IMR-90 (cell line): ENCODE measurements at regions not wholly inside any gene's neighbourhood (a gene's known extent, or its start where the extent isn't known, plus 50 kb on each side); places are given as distances from the start of the nearest gene placed in this dataset.

Experiments used
- ATAC-seq: fragments of 200-7000 bp; cut with Tn5 transposase; 2 replicates; pipeline ENCODE4 v1.9.1; 2020; ENCODE audit warnings: low read depth, mild to moderate bottlenecking, moderate library complexity
- BruUV-seq: library from RNA; stranded (reverse); fragments of 400-500 nt; replicated peaks from 2 replicates; lab custom pipeline; 2021; lab: Mats Ljungman, UMichigan
- CTCF ChIA-PET: fragments of 300-600 bp; formaldehyde crosslinking; extraction: SDS; loops from one replicate; lab custom pipeline; 2021; ENCODE audit warnings: antibody characterized with exemption; lab: Yijun Ruan, JAX
- POLR2A ChIA-PET: fragments of 300-600 bp; sonication (Branson Sonifier 250); formaldehyde crosslinking; loops from one replicate; lab custom pipeline; 2022; ENCODE audit warnings: antibody characterized with exemption; ENCODE audit not compliant: unreplicated experiment; lab: Charles Lee
- DNase-seq: peaks from one replicate; pipeline ENCODE4 v3.0.0; 2013
- H2AFZ ChIP-seq: replicated peaks from 2 replicates; pipeline ENCODE3; 2013; ENCODE audit warnings: low read length, mild to moderate bottlenecking; ENCODE audit not compliant: poor library complexity
- H2AK5ac ChIP-seq: 2 replicates; pipeline ENCODE4 v1.6.1; 2013; ENCODE audit warnings: low read depth, low read length, inconsistent platforms
- H2AK9ac ChIP-seq: replicated peaks from 2 replicates; pipeline ENCODE3; 2013; ENCODE audit warnings: mild to moderate bottlenecking, low read depth, low read length, moderate library complexity; ENCODE audit not compliant: poor library complexity
- H2BK120ac ChIP-seq: 2 replicates; pipeline ENCODE4 v1.6.1; 2013; ENCODE audit warnings: low read depth, low read length, inconsistent platforms
- H2BK15ac ChIP-seq: 3 replicates; pipeline ENCODE4 v1.6.1; 2013; ENCODE audit warnings: low read depth, low read length, inconsistent platforms
- H2BK20ac ChIP-seq: 2 replicates; pipeline ENCODE4 v1.6.1; 2013; ENCODE audit warnings: low read depth, mild to moderate bottlenecking, inconsistent platforms, low read length, moderate library complexity
- H2BK5ac ChIP-seq: 2 replicates; pipeline ENCODE4 v1.6.1; 2013; ENCODE audit warnings: mild to moderate bottlenecking, low read depth, low read length, inconsistent platforms; ENCODE audit not compliant: poor library complexity, severe bottlenecking
- H3K14ac ChIP-seq: replicated peaks from 2 replicates; pipeline ENCODE4 v1.6.1; 2013; ENCODE audit warnings: low read depth, low read length, inconsistent platforms
- H3K18ac ChIP-seq: 2 replicates; pipeline ENCODE4 v1.6.1; 2013; ENCODE audit warnings: low read depth, low read length, control low read depth
- H3K23ac ChIP-seq: 2 replicates; pipeline ENCODE4 v1.6.1; 2013; ENCODE audit warnings: low read depth, low read length, inconsistent platforms
- H3K27ac ChIP-seq: 2 replicates; pipeline ENCODE4 v1.5.1; 2013; ENCODE audit warnings: mild to moderate bottlenecking, control low read depth, low read length; ENCODE audit not compliant: insufficient read depth
- H3K27me3 ChIP-seq: 2 replicates; pipeline ENCODE4 v1.6.1; 2013; ENCODE audit warnings: low read length; ENCODE audit not compliant: control insufficient read depth, insufficient read depth
- H3K36me3 ChIP-seq: 2 replicates; pipeline ENCODE4 v1.6.1; 2013; ENCODE audit warnings: low read length, mixed read lengths; ENCODE audit not compliant: control insufficient read depth, insufficient read depth
- H3K4ac ChIP-seq: 2 replicates; pipeline ENCODE4 v1.6.1; 2013; ENCODE audit warnings: low read depth, low read length, inconsistent platforms
- H3K4me1 ChIP-seq: 2 replicates; pipeline ENCODE4 v1.6.1; 2013; ENCODE audit warnings: low read length, mixed read lengths; ENCODE audit not compliant: control insufficient read depth, insufficient read depth
- H3K4me2 ChIP-seq: 2 replicates; pipeline ENCODE4 v1.6.1; 2013; ENCODE audit warnings: low read depth, mild to moderate bottlenecking, control low read depth, low read length, moderate library complexity
- H3K4me3 ChIP-seq: 2 replicates; pipeline ENCODE4 v1.5.1; 2013; ENCODE audit warnings: low read depth, mild to moderate bottlenecking, control low read depth, low read length, moderate library complexity; ENCODE audit not compliant: insufficient read depth
- H3K56ac ChIP-seq: 2 replicates; pipeline ENCODE4 v1.6.1; 2013; ENCODE audit warnings: low read length, inconsistent platforms; ENCODE audit not compliant: insufficient read depth; ENCODE audit errors: extremely low read depth
- H3K79me1 ChIP-seq, 2 experiments: 2 replicates each; pipeline ENCODE4 v1.6.1; 2013; ENCODE audit warnings: low read length in 2 of 2, inconsistent platforms in 1 of 2, low read depth in 1 of 2
- H3K9ac ChIP-seq: 2 replicates; pipeline ENCODE4 v1.6.1; 2013; ENCODE audit warnings: low read depth, low read length, control low read depth
- H3K9me1 ChIP-seq: 2 replicates; pipeline ENCODE4 v1.6.1; 2013; ENCODE audit warnings: low read length, inconsistent platforms; ENCODE audit not compliant: insufficient read depth
- H3K9me3 ChIP-seq: 2 replicates; pipeline ENCODE4 v1.6.1; 2013; ENCODE audit warnings: low read length; ENCODE audit not compliant: control insufficient read depth, insufficient read depth
- H4K20me1 ChIP-seq: 2 replicates; pipeline ENCODE4 v1.6.1; 2013; ENCODE audit warnings: low read length, inconsistent platforms; ENCODE audit not compliant: insufficient read depth
- H4K5ac ChIP-seq: 2 replicates; pipeline ENCODE4 v1.6.1; 2013; ENCODE audit warnings: mild to moderate bottlenecking, low read depth, low read length, control low read depth
- H4K8ac ChIP-seq, 2 experiments: 2 replicates each; pipeline ENCODE4 v1.6.1; 2013; ENCODE audit warnings: low read depth in 2 of 2, low read length in 2 of 2, control low read depth in 1 of 2, inconsistent platforms in 1 of 2
- H4K91ac ChIP-seq: 2 replicates; pipeline ENCODE4 v1.6.1; 2013; ENCODE audit warnings: low read depth, low read length, inconsistent platforms; ENCODE audit not compliant: insufficient read depth
- BHLHE40 ChIP-seq: fragments of 150-350 bp; IDR thresholded peaks from 2 replicates; pipeline ENCODE4 v1.6.1; 2016; ENCODE audit warnings: mild to moderate bottlenecking, low read depth, low read length
- CEBPB ChIP-seq: IDR thresholded peaks from 2 replicates; pipeline ENCODE4 v1.6.1; 2012; ENCODE audit warnings: low read depth, low read length, improper control_type of control experiment
- CHD1 ChIP-seq: IDR thresholded peaks from 2 replicates; pipeline ENCODE4 v1.6.1; 2012; ENCODE audit warnings: low read depth, low read length, improper control_type of control experiment
- ELK1 ChIP-seq: fragments of 150-350 bp; IDR thresholded peaks from 2 replicates; pipeline ENCODE4 v1.6.1; 2016; ENCODE audit warnings: low read depth, mild to moderate bottlenecking, low read length, moderate library complexity, borderline replicate concordance
- FOS ChIP-seq: fragments of 150-350 bp; IDR thresholded peaks from 2 replicates; pipeline ENCODE4 v1.6.1; 2016; ENCODE audit warnings: low read depth, low read length
- MAFK ChIP-seq: IDR thresholded peaks from 2 replicates; pipeline ENCODE4 v1.6.1; 2012; ENCODE audit warnings: low read depth, low read length, improper control_type of control experiment
- MAZ ChIP-seq: IDR thresholded peaks from 2 replicates; pipeline ENCODE4 v1.6.1; 2012; ENCODE audit warnings: low read depth, mild to moderate bottlenecking, low read length, improper control_type of control experiment, moderate library complexity, borderline replicate concordance
- MXI1 ChIP-seq: IDR thresholded peaks from 2 replicates; pipeline ENCODE4 v1.6.1; 2012; ENCODE audit warnings: low read depth, mild to moderate bottlenecking, low read length, moderate library complexity, borderline replicate concordance
- NFE2L2 ChIP-seq: fragments of 150-350 bp; IDR thresholded peaks from 2 replicates; pipeline ENCODE4 v1.6.1; 2016; ENCODE audit warnings: low read depth, mild to moderate bottlenecking, low read length
- POLR2A ChIP-seq: IDR thresholded peaks from 2 replicates; pipeline ENCODE4 v1.6.1; 2012; ENCODE audit warnings: mild to moderate bottlenecking, low read depth, low read length
- RAD21 ChIP-seq: IDR thresholded peaks from 2 replicates; pipeline ENCODE4 v1.6.1; 2012; ENCODE audit warnings: low read length, improper control_type of control experiment
- RCOR1 ChIP-seq: IDR thresholded peaks from 2 replicates; pipeline ENCODE4 v1.6.1; 2012; ENCODE audit warnings: mild to moderate bottlenecking, low read length, improper control_type of control experiment; ENCODE audit not compliant: insufficient replicate concordance
- RFX5 ChIP-seq: IDR thresholded peaks from 2 replicates; pipeline ENCODE4 v1.8.0; 2012; ENCODE audit warnings: low read depth, mild to moderate bottlenecking, low read length, moderate library complexity
- SMC3 ChIP-seq: fragments of 150-350 bp; IDR thresholded peaks from 2 replicates; pipeline ENCODE4 v1.6.1; 2016; ENCODE audit warnings: low read depth, mild to moderate bottlenecking, antibody characterized with exemption, low read length, moderate library complexity
- USF2 ChIP-seq: fragments of 150-350 bp; IDR thresholded peaks from 2 replicates; pipeline ENCODE4 v1.6.1; 2017; ENCODE audit warnings: mild to moderate bottlenecking, antibody characterized with exemption, low read length, low read depth
- WGBS, 2 experiments: methylation state at CpG; one replicate each; pipeline versions ENCODE4 v1.1.5 to v1.1.7; 2013; ENCODE audit warnings: missing lambda C conversion rate in 2 of 2; ENCODE audit not compliant: insufficient read length in 1 of 2; ENCODE audit errors: extremely low coverage in 2 of 2; 5-methylcytosine and 5-hydroxymethylcytosine counted together
- dilution Hi-C: fragments of 300-500 bp; cut with HindIII; formaldehyde crosslinking; loops from one replicate; pipeline ENCODE4 v1.14.3; 2018; ENCODE audit warnings: low sequenced_read_pairs; ENCODE audit not compliant: unreplicated experiment
- in situ Hi-C: fragments of 300-500 bp; cut with MboI; formaldehyde crosslinking; loops from 3 replicates; pipeline ENCODE4 v1.14.3; 2019; ENCODE audit warnings: low sequenced_read_pairs, inconsistent platforms, mixed read lengths
- intact Hi-C: fragments of 100-400 bp; cut with micrococcal nuclease; formaldehyde crosslinking; loops from 2 replicates; pipeline ENCODE4 v1.10.0; 2022
- TF ChIP-seq, protein P1 (sequence below): conservative IDR thresholded peaks from 2 replicates; pipeline ENCODE4 v1.5.1; 2012; ENCODE audit warnings: mild to moderate bottlenecking, low read depth, low read length, improper control_type of control experiment

- POLR2A ChIA-PET, result no interaction called here
- WGBS, 2 experiments, result no CpG with 5 or more reads among the region's 2 CpGs
- intact Hi-C loops, result no loop called here
Observed at GRCh38 chr11:103709371-103709770, 327.1 kb upstream of the DDI1 start.

More at GRCh38 chr11:103709371-103709770, 327.1 kb upstream of the DDI1 start:
- Histone ChIP-seq H3K9me1 (no peaks in the 10 kb centered on the region), H2AK5ac (no peak overlapping the region), H2AK9ac (no peak overlapping the region), H2BK5ac (no peak overlapping the region), H3K4ac (no peak overlapping the region), H3K56ac (no peak overlapping the region), H4K8ac (no peak overlapping the region), H4K20me1 (no peaks in the 10 kb centered on the region), H2BK20ac (no peak overlapping the region), H2BK15ac (no peak overlapping the region; the same call in 2 of the 3 replicates), H4K91ac (no peak overlapping the region), H3K23ac (no peak overlapping the region), H3K9me3 (no peaks in the 10 kb centered on the region; the same call in 1 of the 2 replicates), H3K4me2 (no peak overlapping the region), H3K27ac (no peak overlapping the region), H3K27me3 (no peaks in the 10 kb centered on the region), H3K36me3 (no peaks in the 10 kb centered on the region), H4K5ac (no peak overlapping the region), H3K18ac (no peak overlapping the region), H3K9ac (no peak overlapping the region), H2AFZ (no peak overlapping the region), H3K79me1 (no peaks in the 10 kb centered on the region), H2BK120ac (no peak overlapping the region), H3K4me3 (no peak overlapping the region), H3K14ac (no peak overlapping the region), H3K4me1 (peaks cover 3% of the 10 kb centered on the region)
- DNase-seq (no peak), ATAC-seq (no peak)
- TF ChIP-seq POLR2A (no peak), USF2 (no peak), FOS (no peak), NFE2L2 (no peak), BHLHE40 (no peak), ELK1 (no peak), MXI1 (no peak), RCOR1 (no peak), CEBPB (no peak), CHD1 (no peak), RAD21 (no peak), RFX5 (no peak), MAZ (no peak), MAFK (no peak), SMC3 (no peak)
- TF ChIP-seq, protein P1, sequence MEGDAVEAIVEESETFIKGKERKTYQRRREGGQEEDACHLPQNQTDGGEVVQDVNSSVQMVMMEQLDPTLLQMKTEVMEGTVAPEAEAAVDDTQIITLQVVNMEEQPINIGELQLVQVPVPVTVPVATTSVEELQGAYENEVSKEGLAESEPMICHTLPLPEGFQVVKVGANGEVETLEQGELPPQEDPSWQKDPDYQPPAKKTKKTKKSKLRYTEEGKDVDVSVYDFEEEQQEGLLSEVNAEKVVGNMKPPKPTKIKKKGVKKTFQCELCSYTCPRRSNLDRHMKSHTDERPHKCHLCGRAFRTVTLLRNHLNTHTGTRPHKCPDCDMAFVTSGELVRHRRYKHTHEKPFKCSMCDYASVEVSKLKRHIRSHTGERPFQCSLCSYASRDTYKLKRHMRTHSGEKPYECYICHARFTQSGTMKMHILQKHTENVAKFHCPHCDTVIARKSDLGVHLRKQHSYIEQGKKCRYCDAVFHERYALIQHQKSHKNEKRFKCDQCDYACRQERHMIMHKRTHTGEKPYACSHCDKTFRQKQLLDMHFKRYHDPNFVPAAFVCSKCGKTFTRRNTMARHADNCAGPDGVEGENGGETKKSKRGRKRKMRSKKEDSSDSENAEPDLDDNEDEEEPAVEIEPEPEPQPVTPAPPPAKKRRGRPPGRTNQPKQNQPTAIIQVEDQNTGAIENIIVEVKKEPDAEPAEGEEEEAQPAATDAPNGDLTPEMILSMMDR, result no peak
- dilution Hi-C loops (no loop called here), in situ Hi-C loops (no loop called here)
- no TSS peak for BruUV-seq
- CTCF ChIA-PET, result no interaction called here
